ENCODE measurements at regions not wholly inside any gene's neighbourhood (a gene's known extent, or its start where the extent isn't known, plus 50 kb on each side); places are given as distances from the start of the nearest gene placed in this dataset.

DNA sequence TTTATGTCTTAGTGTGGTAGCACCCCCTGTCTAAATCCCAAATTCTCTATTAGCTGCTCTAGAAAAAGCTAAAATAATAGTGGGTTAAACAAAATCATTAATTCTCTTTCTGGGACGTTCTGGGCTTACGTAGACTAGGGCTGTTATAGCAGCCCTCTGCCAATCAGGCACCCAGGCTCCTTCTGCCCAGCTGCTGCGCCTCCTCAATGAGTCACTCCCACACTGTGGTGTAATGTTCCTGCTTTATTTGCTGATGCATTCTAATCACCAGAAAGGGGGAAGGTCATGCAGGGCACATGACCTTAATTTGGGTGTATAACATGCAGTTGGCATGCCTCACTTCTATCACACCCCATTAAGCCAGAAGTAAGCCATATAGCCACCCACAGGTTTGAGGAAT, 294.5 kb downstream of the GALC start:
- no peak for DNase-seq
- 57 to 80% (median 67%) methylated on average over 3 of the region's 3 CpGs for WGBS, 4 donors
- Histone ChIP-seq H3K27me3 (no peaks in the 10 kb centered on the region), H3K36me3 (replicated peaks in 1 of 2) (no peaks in the 10 kb centered on the region), H3K27ac (no peak overlapping the region), H3K4me3 (no peak overlapping the region), H3K4me1 (replicated peaks in 1 of 2) (no peaks in the 10 kb centered on the region), H3K9me3 (replicated peaks in 1 of 3) (no peaks in the 10 kb centered on the region)
- TF ChIP-seq CTCF (IDR thresholded peaks at IDR 0.05) (no peak), POLR2A (IDR thresholded peaks at IDR 0.05) (no peak)
- intact Hi-C loops (cut with DNase I): no loop called here

- H3K27ac ChIP-seq: no peak overlapping the region
- WGBS, 4 donors: 67 to 90% (median 75%) methylated on average over 1 of the region's 1 CpG
- TF ChIP-seq POLR2A (IDR thresholded peaks at IDR 0.05) (no peak), CTCF (IDR thresholded peaks at IDR 0.05) (no peak)
- no peaks in the 10 kb centered on the region for H3K27me3 ChIP-seq
- intact Hi-C loops (cut with DNase I): no loop called here
- H3K4me3 ChIP-seq: no peak overlapping the region
- H3K9me3 ChIP-seq (replicated peaks in 1 of 3): no peaks in the 10 kb centered on the region
- no peaks in the 10 kb centered on the region for H3K4me1 ChIP-seq (replicated peaks in 1 of 2)
- no peaks in the 10 kb centered on the region for H3K36me3 ChIP-seq (replicated peaks in 1 of 2)
- DNase-seq: no peak
Observed at GRCh38 chr14:87696485-87696884, 296.5 kb downstream of the GALC start.

DNA sequence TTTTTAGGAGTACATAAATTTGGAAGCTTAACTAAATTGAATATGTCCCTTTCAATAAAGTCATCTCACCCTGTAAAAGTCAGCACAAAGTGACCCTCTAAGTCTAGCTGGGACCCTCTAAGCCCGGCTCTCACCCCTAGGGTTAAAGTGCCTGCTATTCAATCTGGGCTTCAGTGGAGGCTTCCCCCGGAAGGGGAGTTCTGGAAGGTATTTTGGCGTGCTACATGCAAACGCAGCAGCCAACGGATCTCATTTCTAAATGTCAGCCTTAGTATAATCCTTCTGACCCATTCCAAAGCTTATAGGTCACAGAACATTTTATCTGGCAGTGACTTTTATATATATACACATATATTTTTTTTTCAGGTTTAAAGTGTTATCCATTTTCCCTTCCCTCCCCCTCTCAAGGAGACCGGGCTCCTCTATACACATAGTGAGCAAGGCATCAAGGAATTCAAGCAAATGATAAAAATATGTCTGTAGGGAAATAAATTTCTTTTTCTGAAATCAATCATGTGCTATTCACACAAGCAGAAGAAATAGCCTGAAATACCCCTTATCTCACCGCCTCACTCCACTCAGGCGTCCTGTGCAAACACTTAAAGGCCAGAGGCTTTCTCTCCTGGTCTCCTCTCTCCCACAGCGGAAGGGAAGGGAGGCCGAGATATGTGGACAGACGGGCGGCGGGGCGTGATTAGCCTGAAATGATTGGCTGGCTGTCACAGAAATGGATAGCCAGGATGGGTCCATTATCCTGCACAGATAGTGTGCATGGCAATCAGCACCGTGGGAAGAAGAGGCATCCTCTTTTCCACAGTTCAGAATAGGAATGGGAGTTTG, 301.7 kb downstream of the GALC start:
- Histone ChIP-seq H3K9me3 (replicated peaks in 1 of 3) (no peaks in the 10 kb centered on the region), H3K36me3 (replicated peaks in 1 of 2) (no peaks in the 10 kb centered on the region), H3K4me1 (replicated peaks in 1 of 2) (no peaks in the 10 kb centered on the region), H3K27me3 (no peaks in the 10 kb centered on the region), H3K4me3 (no peak overlapping the region), H3K27ac (no peak overlapping the region)
- 70 to 81% (median 75%) methylated on average over 15 of the region's 15 CpGs for WGBS, 4 donors
- no peak for DNase-seq
- TF ChIP-seq CTCF (IDR thresholded peaks at IDR 0.05) (no peak), POLR2A (IDR thresholded peaks at IDR 0.05) (no peak)
- intact Hi-C loops (cut with DNase I): no loop called here

DNA sequence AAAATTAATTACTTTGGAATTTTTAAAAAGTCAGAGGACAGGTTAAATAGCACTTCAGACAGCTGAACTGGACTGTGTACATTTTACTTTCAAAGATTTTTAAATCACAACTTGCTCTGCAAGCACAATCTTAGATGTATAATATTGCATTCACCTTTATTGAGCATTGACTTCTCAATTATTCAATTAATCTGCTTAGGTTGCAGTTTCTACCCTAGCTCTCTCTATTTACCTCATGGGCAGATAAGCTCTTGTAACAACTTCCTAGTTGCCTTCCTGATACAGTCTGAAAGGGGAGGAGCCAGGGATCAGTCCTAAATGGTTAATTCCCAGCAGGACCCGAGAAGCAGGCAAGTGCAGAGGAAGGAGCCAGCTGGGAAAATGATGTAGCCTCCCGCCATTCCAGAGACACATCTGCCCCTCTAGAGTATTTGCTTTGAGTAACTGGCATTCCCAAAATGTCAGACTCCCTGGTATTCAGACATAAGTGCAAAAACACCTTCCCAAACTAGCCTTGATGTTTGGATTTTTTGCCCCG, 302.8 kb downstream of the GALC start:
- Histone ChIP-seq H3K9me3 (replicated peaks in 1 of 3) (no peaks in the 10 kb centered on the region), H3K27me3 (no peaks in the 10 kb centered on the region), H3K4me1 (replicated peaks in 1 of 2) (no peaks in the 10 kb centered on the region), H3K27ac (no peak overlapping the region), H3K4me3 (no peak overlapping the region), H3K36me3 (replicated peaks in 1 of 2) (no peaks in the 10 kb centered on the region)
- TF ChIP-seq POLR2A (IDR thresholded peaks at IDR 0.05) (no peak), CTCF (IDR thresholded peaks at IDR 0.05) (no peak)
- DNase-seq: no peak
- intact Hi-C loops (cut with DNase I): no loop called here
- 23 to 31% (median 30%) methylated on average over 3 of the region's 3 CpGs for WGBS, 4 donors

Data from adrenal gland (tissue), 9 donors.